HG03432 (cell line): ENCODE measurements at regions not wholly inside any gene's neighbourhood (a gene's known extent, or its start where the extent isn't known, plus 50 kb on each side); places are given as distances from the start of the nearest gene placed in this dataset.
"Not testable (repeated sequence)": the region's sequence is repeated elsewhere in the genome, so short reads cannot be mapped to it uniquely, and the experiment has no call there.

Experiments used
- ATAC-seq: cut with Tn5 transposase; IDR thresholded peaks from one replicate; pipeline ENCODE4 v1.9.1; 2021; ENCODE audit warnings: mild to moderate bottlenecking, moderate library complexity; ENCODE audit not compliant: unreplicated experiment

DNA sequence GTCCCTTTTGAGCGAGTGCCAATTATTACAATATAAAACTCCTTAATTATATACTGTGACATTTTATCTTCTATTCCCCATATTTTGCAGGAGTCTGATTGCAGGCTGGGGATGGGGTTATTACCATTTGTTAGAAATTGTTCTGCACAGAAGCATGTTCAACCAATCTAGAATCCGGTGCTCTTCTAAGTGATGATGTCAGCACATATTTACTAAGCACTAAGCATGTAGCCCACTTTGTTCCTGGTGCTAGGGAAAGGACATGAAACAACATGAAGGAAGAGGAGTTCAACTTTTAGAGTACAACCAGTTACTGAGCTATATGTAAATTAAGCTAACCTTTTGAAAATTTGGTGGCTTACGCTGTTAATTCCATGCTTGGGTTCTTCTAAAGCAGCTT lies 52.8 kb upstream of the IL1RAPL2 start:
- no peak for ATAC-seq

DNA sequence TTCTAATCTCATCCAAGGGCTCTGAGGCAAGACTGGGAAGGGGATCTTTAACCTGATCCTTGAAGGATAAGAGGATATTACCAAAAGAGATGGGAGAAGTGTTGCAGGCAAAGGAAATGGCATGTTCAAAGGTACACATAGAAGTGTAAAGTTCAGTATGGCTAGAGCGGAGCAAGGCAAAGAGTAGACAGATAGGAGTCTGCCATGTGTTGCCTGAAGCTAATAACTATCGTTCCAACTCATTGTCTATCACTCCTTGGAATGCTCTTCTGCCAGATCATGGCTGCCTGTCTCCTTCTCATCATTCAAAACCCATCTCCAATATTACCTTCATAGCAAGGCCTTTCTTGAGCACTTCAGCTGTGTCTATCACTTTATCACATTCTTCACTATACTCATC lies 55.2 kb upstream of the IL1RAPL2 start:
- ATAC-seq = no peak

DNA sequence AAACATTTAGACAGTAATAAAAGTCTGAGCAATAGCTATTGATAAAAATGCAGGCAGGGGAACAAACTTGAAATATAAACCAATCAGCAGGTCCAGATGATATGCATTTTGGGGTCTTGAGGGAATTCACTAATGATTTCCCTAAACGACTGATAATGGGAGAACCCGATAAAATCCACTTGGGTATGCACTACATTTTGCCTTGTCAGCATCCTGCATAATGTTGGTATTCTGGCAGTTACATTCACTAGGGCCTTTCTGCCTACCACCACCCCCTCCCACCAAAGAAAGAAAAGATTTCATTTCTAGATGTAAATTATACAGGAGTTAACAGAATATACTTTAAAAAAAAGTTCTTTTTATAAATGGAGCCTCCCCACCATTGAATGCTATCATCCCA lies 63.5 kb upstream of the IL1RAPL2 start:
- no peak for ATAC-seq

DNA sequence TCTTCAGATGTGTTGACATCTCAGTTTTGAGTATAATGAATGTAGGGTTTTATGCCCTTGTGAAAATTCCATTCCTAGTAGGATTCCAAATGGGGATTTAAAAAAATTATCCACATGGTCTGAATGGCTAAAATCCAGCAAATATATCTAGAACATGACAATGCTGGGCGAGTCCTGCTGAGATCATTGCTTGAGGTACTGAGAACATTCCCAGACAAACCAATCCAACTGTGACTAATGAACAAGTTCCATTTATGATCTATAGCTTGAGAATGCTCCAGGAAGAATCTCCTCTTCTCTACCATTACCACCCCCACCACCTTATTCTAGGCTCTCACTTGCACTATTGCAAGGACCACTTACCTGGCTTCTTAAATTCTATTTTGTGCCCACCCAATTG lies 77.2 kb upstream of the IL1RAPL2 start:
- ATAC-seq = no peak

DNA sequence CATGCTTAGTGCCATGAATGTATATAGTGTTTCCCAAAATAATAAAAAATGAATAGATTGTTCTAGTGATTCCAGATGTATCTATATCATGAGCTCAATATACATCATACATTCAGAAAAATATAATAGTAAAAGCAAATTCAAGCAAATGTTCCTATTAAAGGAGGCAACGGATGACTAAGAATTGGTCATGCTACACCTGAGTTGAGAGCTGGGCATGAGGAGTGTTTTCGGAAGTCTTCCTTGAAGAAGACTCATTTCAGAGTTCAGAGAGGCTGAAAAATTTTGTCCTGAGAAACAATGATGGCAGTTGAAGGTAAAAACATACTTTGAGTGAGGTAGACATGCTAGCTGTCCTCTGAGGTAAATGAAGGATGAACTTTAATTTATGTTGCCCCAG lies 79.3 kb upstream of the IL1RAPL2 start:
- no peak for ATAC-seq

DNA sequence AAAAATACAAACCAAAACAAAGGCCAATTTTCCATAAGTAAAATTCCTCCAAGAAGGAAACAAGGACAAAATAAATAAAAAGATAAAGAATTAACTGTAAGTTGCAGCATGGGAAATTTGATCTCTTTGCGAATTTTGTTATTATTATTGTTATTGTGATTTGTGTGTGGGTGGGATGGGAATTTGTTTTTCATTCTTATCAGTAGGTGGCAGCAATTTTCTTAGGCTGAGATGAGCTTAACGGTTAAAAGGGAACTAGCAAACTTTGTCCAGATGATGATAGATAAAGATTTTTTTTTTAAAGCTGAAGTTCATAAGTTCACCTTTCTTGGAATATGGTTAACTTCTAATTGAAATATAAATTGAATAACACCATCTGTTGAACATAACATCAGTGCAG lies 83.2 kb upstream of the IL1RAPL2 start:
- ATAC-seq = no peak

DNA sequence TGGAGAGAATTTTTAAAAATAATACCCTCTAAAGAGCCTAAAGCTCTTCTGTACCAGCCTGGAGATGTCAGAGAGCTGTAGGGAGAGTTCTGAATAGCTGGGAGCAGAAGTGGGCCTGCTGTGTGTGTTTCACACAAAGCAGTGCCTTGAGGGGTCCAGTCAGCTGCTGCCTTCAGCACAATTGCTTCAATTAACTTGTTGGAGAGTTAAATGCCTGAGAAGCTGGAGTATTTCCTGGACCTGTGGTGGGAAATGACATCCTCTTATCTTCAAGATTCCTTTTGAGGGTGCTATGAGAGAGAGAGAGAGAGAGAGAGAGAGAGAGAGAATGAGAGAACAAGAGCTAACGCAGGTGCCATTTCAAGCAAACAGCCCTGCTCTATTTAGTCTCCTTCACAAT lies 96.2 kb upstream of the IL1RAPL2 start:
- no peak for ATAC-seq

DNA sequence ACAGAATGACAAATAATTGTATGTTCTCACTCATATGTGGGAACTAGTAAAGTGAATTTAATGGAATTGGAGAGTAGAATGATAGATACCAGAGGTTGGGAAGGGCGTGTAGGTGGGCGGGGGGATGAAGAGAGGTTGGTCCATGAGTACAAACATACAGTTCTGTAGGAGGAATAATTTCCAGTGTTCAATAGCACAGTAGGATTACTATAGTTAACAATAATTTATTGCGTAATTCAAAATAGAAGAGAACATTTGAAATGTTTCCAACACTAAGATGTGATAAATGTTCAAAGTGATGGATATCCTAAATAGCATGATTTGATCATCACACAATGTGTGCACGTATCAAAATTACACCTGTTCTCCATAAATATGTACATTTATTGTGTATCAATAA lies 106.2 kb upstream of the IL1RAPL2 start:
- ATAC-seq = no peak

DNA sequence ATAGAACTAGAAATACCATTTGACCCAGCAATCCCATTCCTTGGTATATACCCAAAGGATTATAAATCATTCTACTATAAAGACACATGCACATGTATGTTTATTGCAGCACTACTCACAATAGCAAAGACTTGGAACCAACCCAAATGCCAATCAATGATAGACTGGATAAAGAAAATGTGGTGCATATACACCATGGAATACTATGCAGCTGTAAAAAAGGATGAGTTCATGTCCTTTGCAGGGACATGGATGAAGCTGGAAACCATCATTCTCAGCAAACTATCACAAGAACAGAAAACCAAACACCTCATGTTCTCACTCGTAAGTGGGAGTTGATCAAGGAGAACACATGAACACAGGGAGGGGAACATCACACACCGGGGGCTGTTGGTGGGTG lies 108.9 kb upstream of the IL1RAPL2 start:
- not testable (repeated sequence) for ATAC-seq

DNA sequence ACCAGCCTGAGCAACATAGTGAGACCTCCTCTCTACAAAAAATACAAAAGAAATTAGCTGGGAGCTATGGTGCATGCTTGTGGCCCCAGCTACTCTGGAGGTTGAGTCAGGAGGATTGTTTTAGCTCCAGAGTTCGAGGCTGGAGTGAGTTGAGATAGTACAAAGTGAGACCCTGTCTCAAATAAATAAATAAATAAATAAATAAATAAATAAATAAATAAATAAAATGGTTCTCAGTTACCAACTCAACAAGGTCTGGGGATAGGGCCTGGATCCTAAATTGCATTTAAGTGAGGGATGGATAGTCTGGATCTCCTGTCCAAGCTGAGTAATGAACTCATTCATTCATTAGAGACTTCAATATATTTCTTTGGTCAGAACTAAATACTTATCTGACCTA lies 115.7 kb upstream of the IL1RAPL2 start:
- no peak for ATAC-seq

DNA sequence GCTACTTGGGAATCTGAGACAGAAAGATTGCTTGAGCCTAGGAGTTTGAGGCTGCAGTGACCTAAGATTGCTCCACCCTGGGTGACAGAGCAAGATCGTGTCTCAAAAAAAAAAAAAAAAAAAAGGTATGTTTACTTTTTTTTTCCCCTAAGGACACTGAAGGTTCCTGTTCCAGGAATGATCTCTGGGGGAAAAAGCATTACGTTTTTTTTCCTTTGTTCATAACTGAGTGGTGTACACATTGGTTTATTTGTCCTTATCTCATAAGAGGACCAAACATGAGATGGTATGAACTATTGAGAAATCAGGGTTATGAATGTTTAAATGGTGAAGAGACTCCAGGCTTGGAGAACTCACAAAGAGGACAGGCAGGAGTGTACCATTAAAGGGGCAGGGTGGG lies 120.4 kb upstream of the IL1RAPL2 start:
- no peak for ATAC-seq

DNA sequence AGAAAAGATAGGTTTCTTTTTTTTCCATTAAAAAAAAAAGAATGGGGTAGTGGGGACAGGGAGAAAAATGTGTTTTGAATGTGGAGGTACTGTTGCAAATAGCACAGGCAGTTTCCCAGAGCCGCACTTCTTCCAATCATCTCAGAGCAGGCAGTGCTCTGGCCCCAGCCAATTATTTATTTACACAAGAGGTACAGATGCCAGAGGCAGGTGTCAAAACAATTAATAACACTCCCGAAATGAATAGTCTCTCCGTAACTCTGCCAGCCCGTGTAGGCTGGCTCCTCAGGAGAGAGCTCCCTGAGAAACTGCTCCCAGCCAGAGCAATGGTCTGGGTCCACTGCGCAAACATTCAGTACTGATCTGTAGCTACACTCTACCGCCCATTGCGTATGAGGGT lies 130.8 kb upstream of the IL1RAPL2 start:
- ATAC-seq = no peak

DNA sequence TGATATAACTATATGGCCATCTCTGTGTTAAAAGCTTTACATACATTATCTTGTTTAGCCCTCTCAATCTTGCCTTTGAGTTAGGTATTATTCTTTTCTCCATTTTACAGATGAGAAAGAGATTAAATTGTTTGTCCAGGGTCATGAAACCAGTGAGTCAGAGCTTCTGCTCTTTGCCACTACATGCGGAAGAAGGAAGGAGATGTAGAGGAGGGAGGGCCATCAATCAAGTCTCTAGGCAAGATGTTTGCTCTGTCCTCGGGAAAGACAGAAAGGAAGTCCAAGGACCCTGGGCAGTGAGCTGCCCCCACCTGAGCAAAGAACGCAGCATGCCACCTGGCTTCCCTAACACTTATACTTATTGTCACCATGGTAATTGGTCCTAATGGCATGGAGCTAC lies 133.7 kb upstream of the IL1RAPL2 start:
- no peak for ATAC-seq

DNA sequence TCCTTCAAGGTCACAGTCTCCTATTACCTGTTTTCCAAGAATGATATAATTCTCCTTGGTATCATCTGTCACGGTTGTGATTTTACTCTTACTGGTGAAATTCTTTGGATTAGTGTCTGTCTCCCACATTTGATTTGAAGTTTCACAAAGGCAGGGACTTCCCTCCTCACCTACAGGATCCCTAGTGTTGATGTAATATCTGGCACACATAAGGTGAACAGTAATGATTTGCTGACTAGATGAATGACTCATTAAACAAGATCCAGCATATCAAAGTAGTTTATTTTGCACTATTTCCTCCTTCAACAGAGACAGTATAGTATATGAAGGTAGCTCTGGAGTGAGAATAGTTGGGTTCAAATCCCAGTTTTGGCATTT lies 135.3 kb upstream of the IL1RAPL2 start:
- no peak for ATAC-seq

DNA sequence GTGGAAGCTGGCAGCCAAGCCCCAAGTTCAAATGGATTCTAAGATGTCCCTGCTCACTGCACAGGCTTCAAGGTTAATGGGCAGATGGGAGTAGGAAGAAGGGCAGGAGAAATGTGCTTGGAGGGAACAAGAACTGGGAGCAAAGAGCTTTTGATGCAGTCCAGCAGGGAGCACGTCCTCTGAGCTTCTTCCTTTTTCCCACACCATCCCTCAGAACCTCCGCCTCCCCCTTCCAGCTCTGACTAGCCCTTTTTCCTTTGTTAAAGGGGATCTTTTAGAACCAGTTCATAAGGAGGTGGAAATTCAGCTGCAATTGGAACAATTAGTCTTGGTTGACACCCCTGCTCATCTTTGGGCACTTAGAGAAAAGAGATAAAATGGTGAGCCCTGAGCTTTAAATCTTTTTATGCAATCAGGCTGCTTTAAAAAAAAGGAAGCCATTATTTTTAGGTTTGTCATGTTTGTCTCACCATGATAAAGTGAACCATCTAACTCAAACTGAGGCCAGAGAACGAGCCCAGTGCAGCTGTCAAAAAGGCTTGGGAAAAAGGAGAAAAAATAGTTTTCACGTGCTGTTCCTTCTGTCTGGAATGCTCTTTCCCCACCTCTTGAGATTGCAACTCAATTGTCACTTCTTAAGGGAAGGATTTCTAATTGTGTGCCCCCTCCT lies 135.8 kb upstream of the IL1RAPL2 start:
- ATAC-seq = no peak

DNA sequence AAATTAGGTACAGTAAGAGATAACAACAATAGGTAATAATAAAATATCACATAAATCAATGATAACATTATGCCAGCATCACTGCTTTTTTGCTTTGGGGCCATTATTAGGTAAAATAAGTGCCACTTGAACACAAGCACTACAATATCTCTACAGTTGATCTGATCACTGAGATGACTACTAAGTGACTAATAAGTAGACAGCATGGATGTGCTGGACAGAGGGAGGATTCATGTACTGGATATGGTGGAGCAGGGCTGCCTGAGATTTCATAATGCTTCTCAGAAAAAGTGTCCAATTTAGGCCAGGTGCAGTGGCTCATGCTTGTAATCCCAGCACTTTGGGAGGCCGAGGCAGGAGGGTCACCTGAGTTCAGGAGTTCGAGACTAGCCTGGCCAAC lies 137.8 kb upstream of the IL1RAPL2 start:
- ATAC-seq = no peak

DNA sequence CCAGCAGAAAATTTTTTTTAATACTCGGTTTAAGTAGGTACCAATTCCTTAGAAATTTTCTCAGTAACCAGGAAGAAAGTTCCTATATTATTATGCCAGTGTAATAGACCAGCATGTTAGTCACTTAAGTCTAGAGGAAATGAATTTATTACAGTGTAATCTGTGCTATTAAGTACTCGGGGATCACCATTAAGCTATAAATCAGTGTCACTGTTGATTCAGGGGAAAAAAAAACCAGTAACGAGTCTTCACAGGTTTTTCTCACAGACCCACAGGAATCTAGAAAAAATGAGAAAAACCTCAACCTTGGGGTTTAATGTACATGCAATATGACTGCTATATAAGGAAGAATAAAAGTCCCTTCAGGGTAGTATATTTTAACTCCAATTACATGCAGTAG lies 138.3 kb upstream of the IL1RAPL2 start:
- ATAC-seq = no peak

DNA sequence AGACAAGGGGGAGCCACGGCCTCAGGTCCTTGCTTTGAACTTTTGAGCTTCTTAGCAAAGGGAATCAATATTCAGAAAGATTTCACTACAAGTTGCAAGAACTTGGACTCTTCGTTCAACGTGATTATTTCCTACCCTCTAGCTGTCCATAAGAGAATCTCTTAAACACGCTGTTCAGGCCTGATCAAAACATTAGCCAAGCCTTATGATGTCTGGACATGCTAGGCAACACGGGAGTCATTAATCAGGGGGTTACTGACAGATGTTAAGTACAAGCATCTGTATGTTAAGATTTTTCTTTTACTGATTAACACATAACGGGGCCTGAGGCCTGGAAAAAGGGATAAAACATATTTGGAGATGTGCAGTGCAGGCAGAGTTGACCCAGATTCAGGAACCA lies 138.9 kb upstream of the IL1RAPL2 start:
- no peak for ATAC-seq

DNA sequence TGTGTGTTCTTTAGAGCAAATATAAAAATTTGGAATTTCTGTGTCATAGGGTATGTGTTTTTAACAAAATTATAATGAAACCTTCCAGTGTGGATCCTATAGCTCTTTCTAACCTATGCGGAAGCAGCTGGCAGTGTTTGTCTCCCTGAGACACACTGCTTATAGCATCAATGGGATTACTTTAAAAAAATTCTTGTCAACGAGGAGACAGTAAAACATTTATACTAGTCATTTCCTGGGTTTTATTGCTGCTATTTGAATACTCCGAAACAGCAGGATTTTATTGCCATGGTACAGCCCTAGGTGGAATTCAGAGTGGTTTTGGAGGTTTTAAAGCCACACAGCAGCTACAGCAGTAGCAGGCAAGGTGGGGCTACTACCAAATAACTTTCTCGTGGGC lies 145.1 kb upstream of the IL1RAPL2 start:
- ATAC-seq = no peak

DNA sequence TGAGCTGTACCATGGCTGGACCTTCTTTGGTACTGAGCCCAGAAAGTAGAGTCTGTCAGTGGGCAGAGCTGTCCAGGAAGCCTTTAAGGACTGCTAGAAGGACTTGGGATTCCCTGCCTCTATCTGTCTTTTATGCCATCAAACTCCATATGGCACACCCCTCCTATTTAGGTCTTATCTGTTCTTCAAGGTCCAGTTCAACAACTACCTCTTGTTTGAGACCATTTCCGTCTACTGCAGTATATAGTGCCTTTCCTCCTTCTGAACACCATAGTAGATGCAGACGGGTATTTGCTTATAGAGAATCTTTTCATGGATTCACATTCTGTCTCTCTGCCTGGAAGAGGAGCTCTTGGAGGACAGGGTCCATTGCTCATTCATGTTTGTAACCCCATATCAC lies 146.1 kb upstream of the IL1RAPL2 start:
- ATAC-seq = no peak

DNA sequence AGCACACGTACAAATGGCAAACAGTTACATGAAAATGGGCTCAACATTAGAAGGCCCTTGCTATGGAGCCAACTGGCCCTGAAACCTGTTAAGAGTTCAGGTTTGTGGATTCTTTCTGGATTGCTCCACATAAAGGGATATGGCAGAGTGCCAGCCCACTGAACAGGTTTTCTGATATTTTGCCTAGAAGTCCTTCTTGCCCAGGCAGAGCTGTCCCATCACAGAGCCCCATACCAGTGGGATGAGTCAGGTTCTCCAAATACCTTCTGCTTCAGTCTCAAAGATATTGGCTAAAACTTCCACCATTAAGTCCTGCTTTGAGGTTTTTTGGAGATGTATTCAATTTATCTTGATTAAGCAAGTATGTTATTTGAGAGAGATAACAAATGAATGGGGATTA lies 146.8 kb upstream of the IL1RAPL2 start:
- no peak for ATAC-seq

DNA sequence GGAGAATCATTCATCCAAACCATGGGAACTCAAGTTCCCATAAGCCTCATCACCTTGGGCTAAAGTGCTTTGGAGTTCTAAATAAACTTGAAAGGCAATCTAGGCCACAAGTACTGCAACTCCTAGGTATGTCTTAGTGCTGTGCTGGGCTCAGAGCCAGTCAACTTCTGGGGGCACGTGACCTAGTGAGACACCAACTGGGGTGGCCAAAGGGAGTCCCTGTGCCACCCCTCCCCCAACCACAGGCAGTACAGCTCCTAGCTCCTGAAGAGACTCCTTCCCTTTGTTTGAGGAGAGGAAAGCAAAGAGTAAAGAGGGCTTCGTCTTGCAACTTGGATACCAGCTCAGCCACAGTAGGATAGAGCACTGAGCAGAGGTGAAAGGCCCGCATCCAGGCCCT lies 154.2 kb upstream of the IL1RAPL2 start:
- no peak for ATAC-seq

DNA sequence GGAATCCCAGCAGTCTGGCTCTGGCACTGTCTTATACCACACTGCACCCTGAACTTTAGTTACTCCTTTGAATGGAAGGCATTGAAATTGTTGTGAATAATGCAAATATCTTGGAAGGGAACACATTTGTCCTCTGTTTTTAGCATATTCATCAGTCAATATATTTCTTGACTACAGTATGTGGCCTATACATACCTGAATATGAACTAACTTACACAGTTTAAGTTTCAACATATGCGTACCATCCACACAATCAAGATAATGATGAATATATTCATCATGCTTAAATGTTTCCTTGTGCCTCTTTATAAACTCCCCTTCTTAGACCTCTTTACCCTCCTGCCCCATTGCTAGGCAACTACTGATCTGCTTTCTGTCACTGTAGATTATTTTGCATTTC lies 145.7 kb upstream of the ESX1 start:
- ATAC-seq = no peak

DNA sequence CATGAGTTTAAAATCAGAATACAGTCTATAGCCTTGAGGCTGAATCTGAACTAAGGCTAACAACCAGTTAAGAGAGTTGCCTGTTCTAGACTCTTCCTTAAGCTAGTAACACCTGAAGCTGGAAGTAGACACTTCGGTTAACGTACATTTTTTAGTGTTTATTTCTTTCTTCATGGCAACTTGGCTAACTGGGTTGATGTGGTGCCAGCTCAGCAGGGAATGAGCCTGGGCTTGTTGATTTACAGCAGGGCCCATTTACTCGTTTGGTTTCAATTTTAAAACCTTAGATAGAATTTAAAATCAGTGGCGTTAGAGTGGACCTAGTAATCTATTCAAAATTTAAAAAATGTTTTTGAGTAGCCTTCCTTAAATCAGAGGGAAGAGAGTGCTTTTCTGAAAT lies 137.6 kb upstream of the ESX1 start:
- ATAC-seq = no peak
